ENCODE measurements at regions not wholly inside any gene's neighbourhood (a gene's known extent, or its start where the extent isn't known, plus 50 kb on each side); places are given as distances from the start of the nearest gene placed in this dataset.

DNA sequence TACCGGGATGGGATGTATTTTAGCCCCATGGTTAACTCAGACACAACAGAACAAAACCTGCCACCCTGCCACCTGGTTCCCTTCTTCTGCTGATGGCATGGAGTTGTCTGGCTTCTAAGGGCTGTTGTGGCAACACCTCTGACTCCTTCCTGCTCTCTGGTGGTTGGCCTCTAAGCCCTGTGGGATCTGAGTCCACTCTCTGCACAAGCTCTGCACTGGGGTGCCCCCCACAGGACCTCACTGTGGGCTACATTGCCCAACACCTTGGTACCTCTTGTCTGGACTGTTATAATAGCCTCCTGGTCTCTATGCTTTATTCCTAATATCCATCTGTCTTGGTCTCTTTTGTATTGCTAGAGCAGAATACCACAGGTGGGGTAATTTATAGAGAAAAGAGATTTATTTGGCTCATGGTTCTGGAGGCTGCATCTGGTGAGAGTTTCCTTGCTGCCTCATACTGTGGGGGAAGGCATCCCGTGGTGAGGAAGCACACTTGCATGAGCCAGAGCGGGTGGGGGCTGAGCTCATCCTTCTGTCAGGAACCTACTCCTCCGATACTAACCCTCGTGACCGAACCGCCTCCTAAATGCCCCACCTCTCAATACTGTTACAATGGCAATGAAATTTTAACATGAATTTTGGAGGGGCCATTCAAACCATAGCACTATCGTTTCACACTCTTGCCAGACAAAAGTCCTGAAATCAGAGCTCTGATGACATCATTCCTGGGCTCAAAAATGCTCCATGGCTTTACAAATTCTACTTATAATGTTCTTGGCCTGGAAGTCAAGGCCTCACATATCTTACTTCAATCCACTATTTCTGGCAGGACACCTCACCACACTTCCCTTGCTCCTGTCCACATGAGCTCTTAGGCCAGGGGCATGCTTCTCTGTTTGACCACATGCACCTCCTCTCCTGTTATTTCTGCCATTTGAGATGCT is 127.2 kb downstream of the PAX1 start:
- Mint-ChIP-seq H3K27ac (no peak overlapping the region), H3K36me3 (no peaks in the 10 kb centered on the region), H3K27me3 (no peaks in the 10 kb centered on the region), H3K4me3 (no peak overlapping the region), H3K4me1 (no peaks in the 10 kb centered on the region), H3K9me3 (no peaks in the 10 kb centered on the region)
- DNase-seq, result no peak
- ATAC-seq (ENCODE audit: low read depth), result no peak
- POLR2A ChIA-PET, result no interaction called here

- no peak overlapping the region for H3K4me3 Mint-ChIP-seq
- ATAC-seq (ENCODE audit: low read depth) (no peak), DNase-seq (no peak)
- no peaks in the 10 kb centered on the region for H3K27me3 Mint-ChIP-seq
- no peaks in the 10 kb centered on the region for H3K4me1 Mint-ChIP-seq
- H3K9me3 Mint-ChIP-seq, result no peaks in the 10 kb centered on the region
- POLR2A ChIA-PET, result no interaction called here
- H3K36me3 Mint-ChIP-seq, result no peaks in the 10 kb centered on the region
- H3K27ac Mint-ChIP-seq, result no peak overlapping the region
These were observed 121.5 kb downstream of the PAX1 start for GRCh38 chr20:21826976-21827375.

GRCh38 chr20:21821358-21821757 is 115.9 kb downstream of the PAX1 start:
- no peaks in the 10 kb centered on the region for H3K9me3 Mint-ChIP-seq
- POLR2A ChIA-PET, result no interaction called here
- H3K36me3 Mint-ChIP-seq, result no peaks in the 10 kb centered on the region
- H3K4me3 Mint-ChIP-seq, result no peak overlapping the region
- no peak overlapping the region for H3K27ac Mint-ChIP-seq
- H3K4me1 Mint-ChIP-seq, result no peaks in the 10 kb centered on the region
- no peak for DNase-seq
- ATAC-seq (ENCODE audit: low read depth), result no peak
- no peaks in the 10 kb centered on the region for H3K27me3 Mint-ChIP-seq

DNA sequence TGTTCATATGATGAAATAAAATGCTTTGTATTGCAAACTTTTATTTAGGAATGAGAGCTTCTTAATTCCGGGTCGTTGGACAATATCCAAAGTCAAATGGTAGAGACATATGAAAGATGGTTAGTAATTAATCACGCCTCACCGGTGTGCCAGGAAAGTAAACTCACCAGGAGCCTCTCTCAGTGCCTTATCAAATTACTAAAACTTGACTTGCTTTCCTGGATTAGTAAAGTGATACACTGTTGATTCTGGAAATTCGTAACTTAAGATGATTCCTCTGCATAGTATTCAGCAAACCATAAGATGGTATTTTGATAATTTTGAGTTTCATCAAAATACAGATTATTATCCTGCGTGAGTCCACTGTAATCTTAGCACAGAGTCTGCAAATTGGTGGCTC is 115.2 kb downstream of the PAX1 start:
- POLR2A ChIA-PET, result no interaction called here
- Mint-ChIP-seq H3K27ac (no peak overlapping the region), H3K9me3 (no peaks in the 10 kb centered on the region), H3K4me1 (no peaks in the 10 kb centered on the region), H3K4me3 (no peak overlapping the region), H3K27me3 (no peaks in the 10 kb centered on the region), H3K36me3 (no peaks in the 10 kb centered on the region)
- ATAC-seq (ENCODE audit: low read depth) (no peak), DNase-seq (no peak)

DNA sequence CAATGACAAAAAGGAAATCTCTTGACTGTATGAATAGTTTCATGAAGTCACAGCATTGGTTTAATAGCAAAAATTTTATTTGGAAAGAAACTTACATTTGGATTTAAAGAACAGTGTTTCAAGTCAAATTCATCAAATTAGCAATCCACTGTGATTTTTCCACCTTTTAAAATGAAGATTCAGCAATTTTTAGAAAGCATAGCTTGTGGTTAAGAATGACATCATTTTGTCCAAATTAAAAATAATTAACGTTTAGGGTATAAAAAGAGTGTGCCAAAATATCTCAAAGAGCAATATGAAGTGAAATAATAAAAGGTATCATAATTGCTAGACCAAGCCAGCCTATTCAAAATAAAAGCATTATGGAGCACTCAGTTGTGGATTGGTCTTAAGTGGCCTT is 114.6 kb downstream of the PAX1 start:
- DNase-seq (no peak), ATAC-seq (ENCODE audit: low read depth) (no peak)
- POLR2A ChIA-PET, result no interaction called here
- H3K27ac Mint-ChIP-seq, result no peak overlapping the region
- no peaks in the 10 kb centered on the region for H3K36me3 Mint-ChIP-seq
- no peaks in the 10 kb centered on the region for H3K27me3 Mint-ChIP-seq
- H3K9me3 Mint-ChIP-seq, result no peaks in the 10 kb centered on the region
- H3K4me3 Mint-ChIP-seq, result no peak overlapping the region
- H3K4me1 Mint-ChIP-seq, result no peaks in the 10 kb centered on the region

DNA sequence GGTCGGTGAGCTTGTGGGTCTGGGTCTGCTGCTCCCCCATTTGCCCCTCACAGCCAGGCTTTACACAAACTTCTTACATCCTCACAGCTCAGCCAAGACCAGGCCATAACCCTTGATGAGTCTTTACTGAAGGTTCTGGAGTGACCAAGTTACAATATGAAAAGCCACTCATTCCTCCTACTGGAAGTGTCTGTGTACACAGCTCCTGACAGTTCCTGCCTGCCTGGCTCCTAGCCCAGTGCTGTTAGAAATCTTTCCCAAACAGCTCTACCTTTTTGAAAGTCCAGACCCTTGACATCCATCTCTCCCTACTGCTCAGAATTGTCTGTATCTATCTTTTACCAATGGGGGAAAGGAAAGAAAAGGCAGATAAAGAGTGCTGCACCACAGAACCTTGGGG is 106.9 kb downstream of the PAX1 start:
- POLR2A ChIA-PET, result no interaction called here
- H3K4me1 Mint-ChIP-seq, result no peaks in the 10 kb centered on the region
- H3K27me3 Mint-ChIP-seq, result no peaks in the 10 kb centered on the region
- no peak for DNase-seq
- no peak overlapping the region for H3K27ac Mint-ChIP-seq
- no peak overlapping the region for H3K4me3 Mint-ChIP-seq
- peaks cover 1% of the 10 kb centered on the region for H3K9me3 Mint-ChIP-seq
- no peak for ATAC-seq (ENCODE audit: low read depth)
- H3K36me3 Mint-ChIP-seq, result no peaks in the 10 kb centered on the region

- Mint-ChIP-seq H3K4me1 (no peaks in the 10 kb centered on the region), H3K27ac (no peak overlapping the region), H3K4me3 (no peak overlapping the region), H3K36me3 (no peaks in the 10 kb centered on the region), H3K27me3 (no peaks in the 10 kb centered on the region), H3K9me3 (peaks cover 3% of the 10 kb centered on the region)
- POLR2A ChIA-PET, result no interaction called here
- ATAC-seq (ENCODE audit: low read depth), result no peak
- no peak for DNase-seq
These were observed 104.6 kb downstream of the PAX1 start for GRCh38 chr20:21809961-21810523.

DNA sequence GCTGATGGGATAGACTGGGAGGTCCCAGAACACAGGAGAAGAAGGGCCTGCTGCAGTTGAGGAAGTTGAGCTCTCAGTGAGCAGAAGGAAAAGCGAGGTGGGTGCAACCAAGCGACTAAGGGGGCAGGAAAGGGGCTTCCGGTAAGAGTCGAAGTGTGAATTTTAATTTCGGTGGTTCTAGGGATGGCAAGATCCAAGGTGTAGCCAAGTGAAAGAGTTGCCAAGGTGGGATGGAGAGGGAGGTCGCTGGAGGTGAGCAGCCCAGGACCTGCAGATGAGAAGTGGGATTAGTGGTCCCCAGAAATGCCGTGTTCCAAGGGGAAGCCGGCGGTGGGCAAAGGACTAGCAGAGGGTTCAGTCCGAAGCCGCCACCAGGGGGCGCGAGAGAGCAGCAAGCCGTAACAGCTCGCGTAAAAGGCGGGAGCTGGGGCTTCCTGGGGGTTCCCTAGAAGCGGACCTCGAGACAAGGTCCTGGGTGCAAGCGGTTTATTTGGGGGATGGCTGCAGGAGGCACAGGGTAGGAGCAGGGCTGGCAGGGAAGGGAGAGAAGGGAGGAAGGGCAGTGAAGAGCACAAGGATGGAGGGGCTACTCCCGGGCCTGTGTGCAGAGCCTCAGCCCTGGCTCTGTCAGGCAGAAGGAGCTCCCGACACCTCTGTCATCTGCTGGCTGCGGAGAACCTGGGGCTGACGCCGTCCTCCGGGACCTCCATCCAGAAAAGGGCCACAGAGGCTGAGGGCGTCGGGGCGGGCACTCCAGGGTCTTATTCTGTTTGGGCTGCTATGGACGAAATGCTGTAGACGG is 103.6 kb downstream of the PAX1 start:
- Mint-ChIP-seq H3K9me3 (peaks cover 3% of the 10 kb centered on the region), H3K27ac (no peak overlapping the region), H3K4me3 (no peak overlapping the region), H3K27me3 (no peaks in the 10 kb centered on the region), H3K4me1 (no peaks in the 10 kb centered on the region), H3K36me3 (no peaks in the 10 kb centered on the region)
- ATAC-seq (ENCODE audit: low read depth) (no peak), DNase-seq (peak; percentile 47)
- POLR2A ChIA-PET, result no interaction called here

DNA sequence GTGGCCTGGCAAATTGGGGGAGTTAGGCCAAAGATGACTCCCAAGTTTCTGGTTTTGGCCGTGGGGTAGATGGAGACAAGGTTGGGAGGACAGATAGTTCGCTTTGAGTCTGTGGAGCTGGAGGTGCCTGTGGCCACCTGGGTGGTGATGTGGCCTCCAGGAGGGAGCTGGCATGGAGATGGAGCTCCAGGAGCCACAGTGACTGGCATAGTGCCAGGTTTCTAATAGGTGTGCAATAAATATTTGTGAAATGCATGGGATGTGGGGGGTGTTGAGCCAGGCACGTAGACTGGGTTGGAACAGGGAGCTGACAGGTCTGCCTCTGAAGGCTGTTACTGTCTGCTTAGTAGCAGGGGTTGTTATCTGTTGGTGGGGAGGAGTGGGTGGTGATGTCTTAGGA is 102.7 kb downstream of the PAX1 start:
- DNase-seq, result no peak
- H3K27ac Mint-ChIP-seq, result no peak overlapping the region
- POLR2A ChIA-PET, result no interaction called here
- no peak overlapping the region for H3K4me3 Mint-ChIP-seq
- no peaks in the 10 kb centered on the region for H3K36me3 Mint-ChIP-seq
- no peak for ATAC-seq (ENCODE audit: low read depth)
- H3K9me3 Mint-ChIP-seq, result peaks cover 3% of the 10 kb centered on the region
- no peaks in the 10 kb centered on the region for H3K27me3 Mint-ChIP-seq
- no peaks in the 10 kb centered on the region for H3K4me1 Mint-ChIP-seq

- H3K36me3 Mint-ChIP-seq, result no peaks in the 10 kb centered on the region
- H3K4me3 Mint-ChIP-seq, result no peak overlapping the region
- ATAC-seq (ENCODE audit: low read depth), result no peak
- H3K27me3 Mint-ChIP-seq, result no peaks in the 10 kb centered on the region
- H3K9me3 Mint-ChIP-seq, result peaks cover 1% of the 10 kb centered on the region
- DNase-seq, result no peak
- H3K4me1 Mint-ChIP-seq, result no peaks in the 10 kb centered on the region
- POLR2A ChIA-PET, result no interaction called here
- no peak overlapping the region for H3K27ac Mint-ChIP-seq
These were observed 99.3 kb downstream of the PAX1 start for GRCh38 chr20:21804802-21805201.

DNA sequence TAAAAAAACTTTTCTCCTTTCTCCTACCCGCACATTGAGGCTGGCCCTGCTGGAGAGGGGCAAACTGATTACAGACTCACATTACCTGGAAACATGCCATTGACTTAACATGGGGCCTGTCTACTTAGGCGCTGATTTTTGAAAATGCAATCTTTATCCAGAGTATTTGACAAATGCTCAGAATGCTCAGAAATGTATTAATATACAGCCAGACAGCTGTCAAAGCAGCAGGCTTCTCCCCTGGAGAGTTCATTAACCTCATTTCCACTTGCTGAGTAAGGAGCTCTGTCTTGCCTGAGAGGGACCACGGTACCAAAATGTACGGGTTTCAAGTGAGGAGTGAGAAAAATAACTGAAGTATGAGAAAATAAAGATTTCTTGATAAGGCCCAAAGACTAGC is 95.7 kb downstream of the PAX1 start:
- no peaks in the 10 kb centered on the region for H3K4me1 Mint-ChIP-seq
- POLR2A ChIA-PET, result no interaction called here
- DNase-seq, result no peak
- H3K36me3 Mint-ChIP-seq, result no peaks in the 10 kb centered on the region
- no peaks in the 10 kb centered on the region for H3K27me3 Mint-ChIP-seq
- ATAC-seq (ENCODE audit: low read depth), result no peak
- H3K27ac Mint-ChIP-seq, result no peak overlapping the region
- H3K9me3 Mint-ChIP-seq, result peaks cover 3% of the 10 kb centered on the region
- no peak overlapping the region for H3K4me3 Mint-ChIP-seq

- H3K36me3 Mint-ChIP-seq, result no peaks in the 10 kb centered on the region
- ATAC-seq (ENCODE audit: low read depth) (no peak), DNase-seq (no peak)
- POLR2A ChIA-PET, result no interaction called here
- no peak overlapping the region for H3K27ac Mint-ChIP-seq
- H3K27me3 Mint-ChIP-seq, result no peaks in the 10 kb centered on the region
- peaks cover 2% of the 10 kb centered on the region for H3K9me3 Mint-ChIP-seq
- no peak overlapping the region for H3K4me3 Mint-ChIP-seq
- no peaks in the 10 kb centered on the region for H3K4me1 Mint-ChIP-seq
These were observed 92.9 kb downstream of the PAX1 start for GRCh38 chr20:21798384-21798783.

- H3K9me3 Mint-ChIP-seq, result peaks cover 2% of the 10 kb centered on the region
- H3K36me3 Mint-ChIP-seq, result no peaks in the 10 kb centered on the region
- POLR2A ChIA-PET, result no interaction called here
- ATAC-seq (ENCODE audit: low read depth), result no peak
- H3K4me3 Mint-ChIP-seq, result no peak overlapping the region
- no peaks in the 10 kb centered on the region for H3K27me3 Mint-ChIP-seq
- DNase-seq, result no peak
- H3K4me1 Mint-ChIP-seq, result no peaks in the 10 kb centered on the region
- no peak overlapping the region for H3K27ac Mint-ChIP-seq
These were observed 90.6 kb downstream of the PAX1 start for GRCh38 chr20:21796059-21796458.

- no peaks in the 10 kb centered on the region for H3K27me3 Mint-ChIP-seq
- H3K4me1 Mint-ChIP-seq, result no peaks in the 10 kb centered on the region
- no peak overlapping the region for H3K27ac Mint-ChIP-seq
- POLR2A ChIA-PET, result no interaction called here
- no peak for DNase-seq
- no peak for ATAC-seq (ENCODE audit: low read depth)
- no peaks in the 10 kb centered on the region for H3K9me3 Mint-ChIP-seq
- H3K4me3 Mint-ChIP-seq, result no peak overlapping the region
- no peaks in the 10 kb centered on the region for H3K36me3 Mint-ChIP-seq
These were observed 82.6 kb downstream of the PAX1 start for GRCh38 chr20:21788082-21788481.

Measured in activated naive CD8-positive, alpha-beta T cell treated with anti-CD3 and anti-CD28 coated beads, Interleukin-2, amount 10 ng/mL, durations not matched to agents 7 days and 5 days (primary cell).